IMR-90 (cell line): ENCODE measurements at regions not wholly inside any gene's neighbourhood (a gene's known extent, or its start where the extent isn't known, plus 50 kb on each side); places are given as distances from the start of the nearest gene placed in this dataset.

Experiments used
- ATAC-seq: fragments of 200-7000 bp; cut with Tn5 transposase; 2 replicates; pipeline ENCODE4 v1.9.1; 2020; ENCODE audit warnings: low read depth, mild to moderate bottlenecking, moderate library complexity
- BruUV-seq: library from RNA; stranded (reverse); fragments of 400-500 nt; replicated peaks from 2 replicates; lab custom pipeline; 2021; lab: Mats Ljungman, UMichigan
- CTCF ChIA-PET: fragments of 300-600 bp; formaldehyde crosslinking; extraction: SDS; loops from one replicate; lab custom pipeline; 2021; ENCODE audit warnings: antibody characterized with exemption; lab: Yijun Ruan, JAX
- POLR2A ChIA-PET: fragments of 300-600 bp; sonication (Branson Sonifier 250); formaldehyde crosslinking; loops from one replicate; lab custom pipeline; 2022; ENCODE audit warnings: antibody characterized with exemption; ENCODE audit not compliant: unreplicated experiment; lab: Charles Lee
- DNase-seq: peaks from one replicate; pipeline ENCODE4 v3.0.0; 2013
- H2AFZ ChIP-seq: replicated peaks from 2 replicates; pipeline ENCODE3; 2013; ENCODE audit warnings: low read length, mild to moderate bottlenecking; ENCODE audit not compliant: poor library complexity
- H2AK5ac ChIP-seq: 2 replicates; pipeline ENCODE4 v1.6.1; 2013; ENCODE audit warnings: low read depth, low read length, inconsistent platforms
- H2AK9ac ChIP-seq: replicated peaks from 2 replicates; pipeline ENCODE3; 2013; ENCODE audit warnings: mild to moderate bottlenecking, low read depth, low read length, moderate library complexity; ENCODE audit not compliant: poor library complexity
- H2BK120ac ChIP-seq: 2 replicates; pipeline ENCODE4 v1.6.1; 2013; ENCODE audit warnings: low read depth, low read length, inconsistent platforms
- H2BK15ac ChIP-seq: 3 replicates; pipeline ENCODE4 v1.6.1; 2013; ENCODE audit warnings: low read depth, low read length, inconsistent platforms
- H2BK20ac ChIP-seq: 2 replicates; pipeline ENCODE4 v1.6.1; 2013; ENCODE audit warnings: low read depth, mild to moderate bottlenecking, inconsistent platforms, low read length, moderate library complexity
- H2BK5ac ChIP-seq: 2 replicates; pipeline ENCODE4 v1.6.1; 2013; ENCODE audit warnings: mild to moderate bottlenecking, low read depth, low read length, inconsistent platforms; ENCODE audit not compliant: poor library complexity, severe bottlenecking
- H3K14ac ChIP-seq: replicated peaks from 2 replicates; pipeline ENCODE4 v1.6.1; 2013; ENCODE audit warnings: low read depth, low read length, inconsistent platforms
- H3K18ac ChIP-seq: 2 replicates; pipeline ENCODE4 v1.6.1; 2013; ENCODE audit warnings: low read depth, low read length, control low read depth
- H3K23ac ChIP-seq: 2 replicates; pipeline ENCODE4 v1.6.1; 2013; ENCODE audit warnings: low read depth, low read length, inconsistent platforms
- H3K27ac ChIP-seq: 2 replicates; pipeline ENCODE4 v1.5.1; 2013; ENCODE audit warnings: mild to moderate bottlenecking, control low read depth, low read length; ENCODE audit not compliant: insufficient read depth
- H3K27me3 ChIP-seq: 2 replicates; pipeline ENCODE4 v1.6.1; 2013; ENCODE audit warnings: low read length; ENCODE audit not compliant: control insufficient read depth, insufficient read depth
- H3K36me3 ChIP-seq: 2 replicates; pipeline ENCODE4 v1.6.1; 2013; ENCODE audit warnings: low read length, mixed read lengths; ENCODE audit not compliant: control insufficient read depth, insufficient read depth
- H3K4ac ChIP-seq: 2 replicates; pipeline ENCODE4 v1.6.1; 2013; ENCODE audit warnings: low read depth, low read length, inconsistent platforms
- H3K4me1 ChIP-seq: 2 replicates; pipeline ENCODE4 v1.6.1; 2013; ENCODE audit warnings: low read length, mixed read lengths; ENCODE audit not compliant: control insufficient read depth, insufficient read depth
- H3K4me2 ChIP-seq: 2 replicates; pipeline ENCODE4 v1.6.1; 2013; ENCODE audit warnings: low read depth, mild to moderate bottlenecking, control low read depth, low read length, moderate library complexity
- H3K4me3 ChIP-seq: 2 replicates; pipeline ENCODE4 v1.5.1; 2013; ENCODE audit warnings: low read depth, mild to moderate bottlenecking, control low read depth, low read length, moderate library complexity; ENCODE audit not compliant: insufficient read depth
- H3K56ac ChIP-seq: 2 replicates; pipeline ENCODE4 v1.6.1; 2013; ENCODE audit warnings: low read length, inconsistent platforms; ENCODE audit not compliant: insufficient read depth; ENCODE audit errors: extremely low read depth
- H3K79me1 ChIP-seq, 2 experiments: 2 replicates each; pipeline ENCODE4 v1.6.1; 2013; ENCODE audit warnings: low read length in 2 of 2, inconsistent platforms in 1 of 2, low read depth in 1 of 2
- H3K9ac ChIP-seq: 2 replicates; pipeline ENCODE4 v1.6.1; 2013; ENCODE audit warnings: low read depth, low read length, control low read depth
- H3K9me1 ChIP-seq: 2 replicates; pipeline ENCODE4 v1.6.1; 2013; ENCODE audit warnings: low read length, inconsistent platforms; ENCODE audit not compliant: insufficient read depth
- H3K9me3 ChIP-seq: 2 replicates; pipeline ENCODE4 v1.6.1; 2013; ENCODE audit warnings: low read length; ENCODE audit not compliant: control insufficient read depth, insufficient read depth
- H4K20me1 ChIP-seq: 2 replicates; pipeline ENCODE4 v1.6.1; 2013; ENCODE audit warnings: low read length, inconsistent platforms; ENCODE audit not compliant: insufficient read depth
- H4K5ac ChIP-seq: 2 replicates; pipeline ENCODE4 v1.6.1; 2013; ENCODE audit warnings: mild to moderate bottlenecking, low read depth, low read length, control low read depth
- H4K8ac ChIP-seq, 2 experiments: 2 replicates each; pipeline ENCODE4 v1.6.1; 2013; ENCODE audit warnings: low read depth in 2 of 2, low read length in 2 of 2, control low read depth in 1 of 2, inconsistent platforms in 1 of 2
- H4K91ac ChIP-seq: 2 replicates; pipeline ENCODE4 v1.6.1; 2013; ENCODE audit warnings: low read depth, low read length, inconsistent platforms; ENCODE audit not compliant: insufficient read depth
- CEBPB ChIP-seq: IDR thresholded peaks from 2 replicates; pipeline ENCODE4 v1.6.1; 2012; ENCODE audit warnings: low read depth, low read length, improper control_type of control experiment
- CHD1 ChIP-seq: IDR thresholded peaks from 2 replicates; pipeline ENCODE4 v1.6.1; 2012; ENCODE audit warnings: low read depth, low read length, improper control_type of control experiment
- CTCF ChIP-seq: conservative IDR thresholded peaks from 2 replicates; pipeline ENCODE4 v1.5.1; 2012; ENCODE audit warnings: mild to moderate bottlenecking, low read depth, low read length, improper control_type of control experiment
- FOS ChIP-seq: fragments of 150-350 bp; IDR thresholded peaks from 2 replicates; pipeline ENCODE4 v1.6.1; 2016; ENCODE audit warnings: low read depth, low read length
- MAFK ChIP-seq: IDR thresholded peaks from 2 replicates; pipeline ENCODE4 v1.6.1; 2012; ENCODE audit warnings: low read depth, low read length, improper control_type of control experiment
- MAZ ChIP-seq: IDR thresholded peaks from 2 replicates; pipeline ENCODE4 v1.6.1; 2012; ENCODE audit warnings: low read depth, mild to moderate bottlenecking, low read length, improper control_type of control experiment, moderate library complexity, borderline replicate concordance
- MXI1 ChIP-seq: IDR thresholded peaks from 2 replicates; pipeline ENCODE4 v1.6.1; 2012; ENCODE audit warnings: low read depth, mild to moderate bottlenecking, low read length, moderate library complexity, borderline replicate concordance
- NFE2L2 ChIP-seq: fragments of 150-350 bp; IDR thresholded peaks from 2 replicates; pipeline ENCODE4 v1.6.1; 2016; ENCODE audit warnings: low read depth, mild to moderate bottlenecking, low read length
- POLR2A ChIP-seq: IDR thresholded peaks from 2 replicates; pipeline ENCODE4 v1.6.1; 2012; ENCODE audit warnings: mild to moderate bottlenecking, low read depth, low read length
- RAD21 ChIP-seq: IDR thresholded peaks from 2 replicates; pipeline ENCODE4 v1.6.1; 2012; ENCODE audit warnings: low read length, improper control_type of control experiment
- RCOR1 ChIP-seq: IDR thresholded peaks from 2 replicates; pipeline ENCODE4 v1.6.1; 2012; ENCODE audit warnings: mild to moderate bottlenecking, low read length, improper control_type of control experiment; ENCODE audit not compliant: insufficient replicate concordance
- RFX5 ChIP-seq: IDR thresholded peaks from 2 replicates; pipeline ENCODE4 v1.8.0; 2012; ENCODE audit warnings: low read depth, mild to moderate bottlenecking, low read length, moderate library complexity
- SMC3 ChIP-seq: fragments of 150-350 bp; IDR thresholded peaks from 2 replicates; pipeline ENCODE4 v1.6.1; 2016; ENCODE audit warnings: low read depth, mild to moderate bottlenecking, antibody characterized with exemption, low read length, moderate library complexity
- WGBS, 2 experiments: methylation state at CpG; one replicate each; pipeline versions ENCODE4 v1.1.5 to v1.1.7; 2013; ENCODE audit warnings: missing lambda C conversion rate in 2 of 2; ENCODE audit not compliant: insufficient read length in 1 of 2; ENCODE audit errors: extremely low coverage in 2 of 2; 5-methylcytosine and 5-hydroxymethylcytosine counted together
- dilution Hi-C: fragments of 300-500 bp; cut with HindIII; formaldehyde crosslinking; loops from one replicate; pipeline ENCODE4 v1.14.3; 2018; ENCODE audit warnings: low sequenced_read_pairs; ENCODE audit not compliant: unreplicated experiment
- in situ Hi-C: fragments of 300-500 bp; cut with MboI; formaldehyde crosslinking; loops from 3 replicates; pipeline ENCODE4 v1.14.3; 2019; ENCODE audit warnings: low sequenced_read_pairs, inconsistent platforms, mixed read lengths
- intact Hi-C: fragments of 100-400 bp; cut with micrococcal nuclease; formaldehyde crosslinking; loops from 2 replicates; pipeline ENCODE4 v1.10.0; 2022

- H4K91ac ChIP-seq, result no peak overlapping the region
- intact Hi-C loops, result no loop called here
- no peak overlapping the region for H3K4ac ChIP-seq
- H4K20me1 ChIP-seq, result no peaks in the 10 kb centered on the region
- no peak overlapping the region for H2AK5ac ChIP-seq
- ATAC-seq, result no peak
- H3K4me3 ChIP-seq, result no peak overlapping the region
- peaks cover 5% of the 10 kb centered on the region; the same call in 1 of the 2 replicates for H3K4me1 ChIP-seq
- H2AK9ac ChIP-seq, result no peak overlapping the region
- H2BK20ac ChIP-seq, result no peak overlapping the region
- no peak overlapping the region for H2BK5ac ChIP-seq
- H2AFZ ChIP-seq, result no peak overlapping the region
- H3K14ac ChIP-seq, result no peak overlapping the region
- CTCF ChIA-PET, result no interaction called here
- no peaks in the 10 kb centered on the region for H3K36me3 ChIP-seq
- H2BK15ac ChIP-seq, result no peak overlapping the region
- H3K27ac ChIP-seq, result no peak overlapping the region
- in situ Hi-C loops, result no loop called here
- no peak for DNase-seq
- H3K9me3 ChIP-seq, result no peaks in the 10 kb centered on the region
- H3K4me2 ChIP-seq, result no peak overlapping the region
- no peak overlapping the region for H4K8ac ChIP-seq
- no peak overlapping the region for H2BK120ac ChIP-seq
- POLR2A ChIA-PET, result no interaction called here
- TF ChIP-seq CHD1 (no peak), MAZ (no peak), RFX5 (no peak), MXI1 (no peak), CTCF (no peak), CEBPB (no peak), SMC3 (no peak), FOS (no peak), MAFK (no peak), NFE2L2 (no peak), POLR2A (no peak), RAD21 (no peak), RCOR1 (no peak)
- dilution Hi-C loops, result no loop called here
- H3K18ac ChIP-seq, result no peak overlapping the region
- BruUV-seq, result no TSS peak
- peaks cover 9% of the 10 kb centered on the region for H3K9me1 ChIP-seq
- no peaks in the 10 kb centered on the region for H3K79me1 ChIP-seq
- H3K9ac ChIP-seq, result no peak overlapping the region
- H3K56ac ChIP-seq, result no peak overlapping the region
- no peak overlapping the region for H4K5ac ChIP-seq
- H3K27me3 ChIP-seq, result peaks cover 7% of the 10 kb centered on the region; the same call in 1 of the 2 replicates
- H3K23ac ChIP-seq, result no peak overlapping the region
- WGBS, 2 experiments, result 44% methylated on average over 1 of the region's 15 CpGs; no CpG with 5 or more reads in 1 of the 2 experiments
Measured at GRCh38 chr6:1237636-1238035, 74.3 kb upstream of the FOXQ1 start.
